Retinal pigment epithelial cell (primary cell): ENCODE measurements at regions not wholly inside any gene's neighbourhood (a gene's known extent, or its start where the extent isn't known, plus 50 kb on each side); places are given as distances from the start of the nearest gene placed in this dataset.

Source experiments
- DNase-seq: peaks from one replicate; pipeline ENCODE4 v3.0.0-alpha.2; 2010; ENCODE audit warnings: low read depth
- H3K4me3 ChIP-seq: 2 replicates; pipeline ENCODE4 v1.5.1; 2011; ENCODE audit warnings: mild to moderate bottlenecking, low read length, control low read depth, moderate library complexity
- TF ChIP-seq, protein P1 (sequence below): conservative IDR thresholded peaks from 2 replicates; pipeline ENCODE4 v1.5.1; 2011; ENCODE audit warnings: low read depth, low read length, control low read depth, inconsistent platforms

GRCh38 chr5:112628214-112628980 is 109.3 kb upstream of the APC start:
- DNase-seq = no peak
- TF ChIP-seq, protein P1, sequence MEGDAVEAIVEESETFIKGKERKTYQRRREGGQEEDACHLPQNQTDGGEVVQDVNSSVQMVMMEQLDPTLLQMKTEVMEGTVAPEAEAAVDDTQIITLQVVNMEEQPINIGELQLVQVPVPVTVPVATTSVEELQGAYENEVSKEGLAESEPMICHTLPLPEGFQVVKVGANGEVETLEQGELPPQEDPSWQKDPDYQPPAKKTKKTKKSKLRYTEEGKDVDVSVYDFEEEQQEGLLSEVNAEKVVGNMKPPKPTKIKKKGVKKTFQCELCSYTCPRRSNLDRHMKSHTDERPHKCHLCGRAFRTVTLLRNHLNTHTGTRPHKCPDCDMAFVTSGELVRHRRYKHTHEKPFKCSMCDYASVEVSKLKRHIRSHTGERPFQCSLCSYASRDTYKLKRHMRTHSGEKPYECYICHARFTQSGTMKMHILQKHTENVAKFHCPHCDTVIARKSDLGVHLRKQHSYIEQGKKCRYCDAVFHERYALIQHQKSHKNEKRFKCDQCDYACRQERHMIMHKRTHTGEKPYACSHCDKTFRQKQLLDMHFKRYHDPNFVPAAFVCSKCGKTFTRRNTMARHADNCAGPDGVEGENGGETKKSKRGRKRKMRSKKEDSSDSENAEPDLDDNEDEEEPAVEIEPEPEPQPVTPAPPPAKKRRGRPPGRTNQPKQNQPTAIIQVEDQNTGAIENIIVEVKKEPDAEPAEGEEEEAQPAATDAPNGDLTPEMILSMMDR = no peak
- no peak overlapping the region for H3K4me3 ChIP-seq

GRCh38 chr5:112630246-112631009 is 107.3 kb upstream of the APC start:
- DNase-seq = no peak
- H3K4me3 ChIP-seq = no peak overlapping the region
- TF ChIP-seq, protein P1 = no peak

DNA sequence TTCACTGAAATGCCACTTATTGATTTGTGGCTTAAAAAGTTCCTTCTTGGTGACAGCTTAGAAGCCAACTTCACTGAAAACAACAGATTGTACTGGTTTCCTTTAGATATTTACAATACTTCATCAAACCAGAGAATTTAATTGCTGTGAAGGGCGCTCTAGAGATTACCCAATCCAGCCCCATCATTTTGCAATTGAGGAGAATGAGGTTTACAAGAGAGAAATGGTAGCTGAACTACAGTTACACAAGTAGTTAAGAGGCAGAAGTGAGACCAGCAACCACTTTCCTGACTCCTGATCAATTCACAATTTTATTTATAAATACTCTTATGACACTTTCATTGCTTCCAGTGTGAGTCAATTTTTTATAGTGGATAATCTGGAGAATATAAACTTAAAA is 103.5 kb upstream of the APC start:
- TF ChIP-seq, protein P1 = no peak
- DNase-seq = no peak
- no peak overlapping the region for H3K4me3 ChIP-seq

DNA sequence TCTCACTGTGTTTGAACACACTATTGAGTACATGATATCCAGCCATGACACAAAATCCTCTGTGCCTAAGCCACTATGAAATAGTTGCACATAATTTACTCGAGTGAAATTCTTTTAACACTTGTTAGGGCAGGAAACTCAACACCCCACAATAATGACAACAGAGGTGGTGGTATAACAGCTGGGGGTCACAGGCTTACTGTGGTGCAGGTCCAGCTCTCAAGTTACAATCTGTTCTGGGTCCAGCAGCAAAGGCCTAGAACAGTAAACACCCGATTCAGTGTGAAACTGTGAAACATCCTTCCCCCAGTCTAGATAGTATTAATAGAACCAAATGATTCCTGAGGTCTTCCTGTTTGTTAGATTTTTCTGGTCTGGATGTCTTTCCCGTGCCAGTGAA is 102.9 kb upstream of the APC start:
- H3K4me3 ChIP-seq = no peak overlapping the region
- TF ChIP-seq, protein P1 = no peak
- DNase-seq = no peak

DNA sequence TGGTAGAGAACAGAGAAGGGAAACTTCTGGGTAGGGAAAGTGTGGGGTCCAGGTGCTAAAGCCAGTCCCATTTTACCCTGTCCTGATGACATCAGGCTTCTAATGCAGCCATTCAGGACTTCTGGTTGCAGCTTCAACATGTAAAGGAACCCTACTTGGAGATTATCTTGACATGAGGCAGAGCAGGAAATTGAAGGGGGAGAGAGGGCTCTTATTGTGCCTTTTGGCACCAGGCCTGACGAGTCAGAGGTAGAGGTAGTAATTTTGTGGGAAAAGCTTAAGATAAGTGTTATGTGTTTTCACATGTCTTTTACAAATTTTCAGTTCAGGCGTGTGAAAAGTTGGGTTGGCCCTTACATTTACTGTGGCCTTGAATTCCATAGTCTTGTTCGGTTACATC is 102.4 kb upstream of the APC start:
- TF ChIP-seq, protein P1 = no peak

GRCh38 chr5:112635771-112636731 is 101.6 kb upstream of the APC start:
- DNase-seq = no peak
- TF ChIP-seq, protein P1 = no peak
- no peak overlapping the region for H3K4me3 ChIP-seq

More for the DNA sequence above, 102.4 kb upstream of the APC start:
- DNase-seq = no peak
- H3K4me3 ChIP-seq = no peak overlapping the region
